Osteoblast (primary cell): ENCODE measurements at regions not wholly inside any gene's neighbourhood (a gene's known extent, or its start where the extent isn't known, plus 50 kb on each side); places are given as distances from the start of the nearest gene placed in this dataset.
A peak's percentile ranks its signal among the peaks of the same experiment; 100 is the strongest.

Experiments used
- DNase-seq: peaks from one replicate; pipeline ENCODE4 v3.0.0; 2011; ENCODE audit warnings: low spot score, mixed read lengths; ENCODE audit not compliant: insufficient read length; ENCODE audit errors: missing footprints
- H2AFZ ChIP-seq: 2 replicates; pipeline ENCODE4 v1.6.0; 2011; ENCODE audit warnings: mild to moderate bottlenecking, low read length
- H3K27ac ChIP-seq: 2 replicates; pipeline ENCODE4 v1.5.1; 2011; ENCODE audit warnings: mild to moderate bottlenecking, low read depth, low read length, moderate library complexity
- H3K27me3 ChIP-seq: 2 replicates; pipeline ENCODE4 v1.6.0; 2012; ENCODE audit warnings: mild to moderate bottlenecking, control low read depth, inconsistent platforms, low read length, moderate library complexity; ENCODE audit not compliant: insufficient read depth
- H3K36me3 ChIP-seq: 2 replicates; pipeline ENCODE4 v1.5.1; 2011; ENCODE audit warnings: mild to moderate bottlenecking, low read length, control low read depth, moderate library complexity; ENCODE audit not compliant: insufficient read depth
- H3K4me1 ChIP-seq: 2 replicates; pipeline ENCODE4 v1.5.1; 2011; ENCODE audit warnings: mild to moderate bottlenecking, low read length, control low read depth, moderate library complexity; ENCODE audit not compliant: insufficient read depth
- H3K4me2 ChIP-seq: 2 replicates; pipeline ENCODE4 v1.6.0; 2011; ENCODE audit warnings: mild to moderate bottlenecking, low read length; ENCODE audit not compliant: insufficient read depth
- H3K4me3 ChIP-seq: fragments of 200-600 bp; sonication (generic); 3 replicates; pipeline ENCODE4 v1.5.1; 2012; ENCODE audit warnings: mild to moderate bottlenecking, low read length, inconsistent platforms; ENCODE audit not compliant: insufficient read depth
- H3K79me2 ChIP-seq: 2 replicates; pipeline ENCODE4 v1.6.0; 2012; ENCODE audit warnings: mild to moderate bottlenecking, low read length, control low read depth, inconsistent platforms; ENCODE audit not compliant: insufficient read depth
- H3K9me3 ChIP-seq: 2 replicates; pipeline ENCODE4 v1.5.1; 2011; ENCODE audit warnings: low read depth, low read length, control low read depth
- H4K20me1 ChIP-seq: 2 replicates; pipeline ENCODE4 v1.6.0; 2012; ENCODE audit warnings: mild to moderate bottlenecking, low read length, control low read depth; ENCODE audit not compliant: insufficient read depth
- CTCF ChIP-seq: IDR thresholded peaks from 2 replicates; pipeline ENCODE4 v1.5.1; 2011; ENCODE audit warnings: mild to moderate bottlenecking, low read depth, low read length, moderate library complexity; ENCODE audit errors: extremely low read depth

- Histone ChIP-seq H3K4me2 (no peak overlapping the region), H3K4me1 (peaks cover 4% of the 10 kb centered on the region), H2AFZ (no peak overlapping the region), H3K36me3 (no peaks in the 10 kb centered on the region), H4K20me1 (no peaks in the 10 kb centered on the region), H3K27ac (no peak overlapping the region), H3K79me2 (no peaks in the 10 kb centered on the region), H3K4me3 (no peak overlapping the region), H3K27me3 (no peaks in the 10 kb centered on the region), H3K9me3 (no peaks in the 10 kb centered on the region)
- no peak for DNase-seq
- TF ChIP-seq CTCF = no peak
Measured at GRCh38 chr9:85428230-85428629, 313.5 kb downstream of the AGTPBP1 start.

GRCh38 chr9:85427772-85428171 is 314.0 kb downstream of the AGTPBP1 start:
- Histone ChIP-seq H3K4me3 (no peak overlapping the region), H3K27me3 (no peaks in the 10 kb centered on the region)
- DNase-seq = no peak

GRCh38 chr9:85425153-85425611 is 316.6 kb downstream of the AGTPBP1 start:
- peak overlapping the region; percentile 55 for H3K4me2 ChIP-seq
- no peak overlapping the region for H3K27ac ChIP-seq
- no peaks in the 10 kb centered on the region for H3K9me3 ChIP-seq
- H3K79me2 ChIP-seq = no peaks in the 10 kb centered on the region
- no peaks in the 10 kb centered on the region for H3K4me1 ChIP-seq
- DNase-seq = peak; percentile 51
- H2AFZ ChIP-seq = peak overlapping the region; percentile 35
- H4K20me1 ChIP-seq = no peaks in the 10 kb centered on the region
- no peaks in the 10 kb centered on the region for H3K27me3 ChIP-seq
- peak overlapping the region; percentile 30 for H3K4me3 ChIP-seq
- H3K36me3 ChIP-seq = no peaks in the 10 kb centered on the region
- TF ChIP-seq CTCF = peak; percentile 67

More at GRCh38 chr9:85427772-85428171, 314.0 kb downstream of the AGTPBP1 start:
- Histone ChIP-seq H4K20me1 (no peaks in the 10 kb centered on the region), H3K4me2 (no peak overlapping the region), H3K79me2 (no peaks in the 10 kb centered on the region), H2AFZ (no peak overlapping the region), H3K4me1 (peaks cover 4% of the 10 kb centered on the region), H3K36me3 (no peaks in the 10 kb centered on the region), H3K9me3 (no peaks in the 10 kb centered on the region), H3K27ac (no peak overlapping the region)
- TF ChIP-seq CTCF = no peak

- no peak overlapping the region for H3K27ac ChIP-seq
- H2AFZ ChIP-seq = no peak overlapping the region
- H3K4me2 ChIP-seq = no peak overlapping the region
- no peaks in the 10 kb centered on the region for H4K20me1 ChIP-seq
- no peak for DNase-seq
- no peak overlapping the region for H3K4me3 ChIP-seq
- H3K79me2 ChIP-seq = no peaks in the 10 kb centered on the region
- no peaks in the 10 kb centered on the region for H3K9me3 ChIP-seq
- H3K36me3 ChIP-seq = no peaks in the 10 kb centered on the region
- H3K27me3 ChIP-seq = no peaks in the 10 kb centered on the region
- TF ChIP-seq CTCF = no peak
- no peaks in the 10 kb centered on the region for H3K4me1 ChIP-seq
Measured at GRCh38 chr9:85423422-85423821, 318.3 kb downstream of the AGTPBP1 start.
